ENCODE measurements at regions not wholly inside any gene's neighbourhood (a gene's known extent, or its start where the extent isn't known, plus 50 kb on each side); places are given as distances from the start of the nearest gene placed in this dataset.

DNA sequence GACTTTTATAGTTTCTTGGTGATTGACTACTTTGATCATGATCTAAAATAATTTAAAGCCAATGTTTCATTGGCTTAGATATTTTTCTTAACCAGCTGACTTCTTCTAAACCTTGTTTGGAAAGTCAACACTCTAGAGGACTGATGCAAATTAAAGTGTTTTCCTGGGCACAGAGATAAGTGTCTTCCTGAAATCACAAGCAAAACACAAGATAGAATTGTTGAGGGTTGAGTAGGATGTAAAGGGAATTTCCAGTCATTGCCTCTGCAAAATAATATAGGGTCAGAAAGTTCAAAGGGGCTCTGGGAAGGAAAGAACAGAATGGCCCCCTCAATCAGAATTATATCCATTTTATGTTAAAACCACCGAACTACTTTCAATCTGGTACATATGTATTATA, 156.3 kb upstream of the LRIG3 start:
- TF ChIP-seq, protein P1, sequence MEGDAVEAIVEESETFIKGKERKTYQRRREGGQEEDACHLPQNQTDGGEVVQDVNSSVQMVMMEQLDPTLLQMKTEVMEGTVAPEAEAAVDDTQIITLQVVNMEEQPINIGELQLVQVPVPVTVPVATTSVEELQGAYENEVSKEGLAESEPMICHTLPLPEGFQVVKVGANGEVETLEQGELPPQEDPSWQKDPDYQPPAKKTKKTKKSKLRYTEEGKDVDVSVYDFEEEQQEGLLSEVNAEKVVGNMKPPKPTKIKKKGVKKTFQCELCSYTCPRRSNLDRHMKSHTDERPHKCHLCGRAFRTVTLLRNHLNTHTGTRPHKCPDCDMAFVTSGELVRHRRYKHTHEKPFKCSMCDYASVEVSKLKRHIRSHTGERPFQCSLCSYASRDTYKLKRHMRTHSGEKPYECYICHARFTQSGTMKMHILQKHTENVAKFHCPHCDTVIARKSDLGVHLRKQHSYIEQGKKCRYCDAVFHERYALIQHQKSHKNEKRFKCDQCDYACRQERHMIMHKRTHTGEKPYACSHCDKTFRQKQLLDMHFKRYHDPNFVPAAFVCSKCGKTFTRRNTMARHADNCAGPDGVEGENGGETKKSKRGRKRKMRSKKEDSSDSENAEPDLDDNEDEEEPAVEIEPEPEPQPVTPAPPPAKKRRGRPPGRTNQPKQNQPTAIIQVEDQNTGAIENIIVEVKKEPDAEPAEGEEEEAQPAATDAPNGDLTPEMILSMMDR (IDR thresholded peaks at IDR 0.05): no peak
- no peak for TF ChIP-seq POLR2A (IDR thresholded peaks at IDR 0.05)
